ENCODE measurements at regions not wholly inside any gene's neighbourhood (a gene's known extent, or its start where the extent isn't known, plus 50 kb on each side); places are given as distances from the start of the nearest gene placed in this dataset.
A peak's percentile ranks its signal among the peaks of the same experiment; 100 is the strongest.

DNA sequence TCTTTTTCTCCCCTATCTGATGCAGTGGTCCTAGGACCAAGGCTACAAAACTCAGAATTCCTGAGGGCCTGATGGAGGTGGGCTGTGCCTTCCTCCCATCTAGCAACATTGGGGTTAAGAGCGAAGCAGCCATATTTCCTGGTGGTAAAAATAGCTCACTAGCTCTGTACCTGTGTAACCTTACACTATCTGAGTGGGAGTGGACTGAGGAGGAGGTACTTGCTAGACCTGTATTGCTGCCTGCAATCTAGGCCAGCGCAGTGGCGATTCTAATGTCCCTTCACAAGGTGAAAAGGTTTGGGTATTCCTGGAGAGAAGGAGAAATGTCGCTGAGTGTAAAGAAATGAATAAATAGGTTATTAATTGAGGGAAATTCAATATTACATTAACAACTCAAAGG, 80.2 kb upstream of the LIFR start:
- DNase-seq, result no peak
- Mint-ChIP-seq H3K27ac (no peak overlapping the region), H3K4me3 (no peak overlapping the region), H3K9me3 (peaks cover 8% of the 10 kb centered on the region), H3K27me3 (peaks cover 18% of the 10 kb centered on the region), H3K4me1 (no peaks in the 10 kb centered on the region), H3K36me3 (no peaks in the 10 kb centered on the region)

GRCh38 chr5:38638656-38639055, 82.2 kb upstream of the LIFR start:
- H3K36me3 Mint-ChIP-seq, result no peaks in the 10 kb centered on the region
- H3K9me3 Mint-ChIP-seq, result no peaks in the 10 kb centered on the region
- H3K27me3 Mint-ChIP-seq, result peaks cover 5% of the 10 kb centered on the region
- H3K27ac Mint-ChIP-seq, result no peak overlapping the region
- no peak overlapping the region for H3K4me3 Mint-ChIP-seq
- no peaks in the 10 kb centered on the region for H3K4me1 Mint-ChIP-seq
- no peak for DNase-seq

DNA sequence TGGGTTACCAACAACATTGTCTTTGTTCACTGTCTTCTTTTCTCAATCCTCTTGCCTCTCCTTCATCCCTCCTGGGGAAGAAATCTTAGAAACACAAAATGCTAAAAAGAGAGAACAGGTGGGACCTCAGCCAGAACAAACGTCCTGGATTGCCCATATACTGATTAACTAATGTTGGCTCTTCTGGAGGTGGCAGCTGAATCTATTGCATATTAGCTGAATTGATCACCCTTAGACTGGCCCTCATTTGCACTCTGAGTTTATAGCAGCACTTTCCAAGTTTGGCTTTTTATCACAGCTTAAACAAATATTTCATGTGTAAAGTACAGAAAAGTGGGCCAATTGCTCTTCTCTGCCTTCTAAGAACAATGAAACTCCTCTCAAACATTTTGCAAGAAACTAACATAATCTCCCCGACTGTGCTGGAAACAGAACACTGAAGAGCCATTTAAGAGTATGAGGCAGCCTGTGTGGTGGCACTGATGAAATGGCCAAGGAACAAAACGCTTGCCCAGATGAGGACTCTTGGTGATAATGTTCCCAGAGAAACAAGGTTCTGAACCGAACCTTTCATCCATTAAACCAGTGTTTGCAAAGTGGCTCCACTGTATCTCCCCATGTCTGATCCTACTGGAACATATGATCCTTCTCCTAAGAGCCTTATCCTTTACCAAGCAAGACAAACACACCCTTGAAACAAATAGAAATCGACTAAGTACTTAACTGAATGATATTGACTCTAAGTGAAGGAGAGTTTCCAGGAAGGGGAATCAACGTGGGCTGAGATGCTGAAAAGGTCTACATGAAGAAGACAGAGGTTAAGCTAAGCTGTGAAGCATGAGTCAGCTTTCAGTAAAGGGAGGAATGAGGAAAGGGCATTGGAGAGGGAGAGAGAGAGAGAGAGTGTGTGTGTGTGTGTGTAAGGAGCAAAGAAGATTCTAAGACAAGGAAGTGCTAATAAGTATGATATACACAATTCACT, 83.2 kb upstream of the LIFR start:
- DNase-seq, result no peak
- peaks cover 5% of the 10 kb centered on the region for H3K27me3 Mint-ChIP-seq
- H3K27ac Mint-ChIP-seq, result no peak overlapping the region
- no peaks in the 10 kb centered on the region for H3K9me3 Mint-ChIP-seq
- H3K36me3 Mint-ChIP-seq, result no peaks in the 10 kb centered on the region
- no peaks in the 10 kb centered on the region for H3K4me1 Mint-ChIP-seq
- no peak overlapping the region for H3K4me3 Mint-ChIP-seq

DNA sequence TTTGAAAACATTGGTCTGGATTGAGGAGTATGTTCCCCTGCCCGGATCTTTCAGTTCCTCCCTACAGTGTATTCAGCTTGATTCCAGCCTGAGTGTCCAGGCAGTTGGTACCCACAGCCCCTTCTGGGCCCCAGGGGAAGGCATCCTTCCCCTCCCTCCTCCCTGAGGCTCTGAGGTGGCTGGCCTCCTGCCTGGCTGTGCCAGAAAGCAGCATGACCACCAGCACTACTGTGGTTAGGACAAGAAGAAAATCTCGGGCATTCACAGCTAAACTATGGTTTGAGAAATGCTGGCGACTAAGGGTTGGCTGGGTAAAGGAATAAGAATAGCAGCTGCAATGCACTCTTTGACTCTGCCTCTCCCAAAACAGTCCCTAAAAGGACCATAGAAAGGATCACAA, 84.6 kb upstream of the LIFR start:
- H3K4me1 Mint-ChIP-seq, result no peaks in the 10 kb centered on the region
- H3K9me3 Mint-ChIP-seq, result no peaks in the 10 kb centered on the region
- H3K36me3 Mint-ChIP-seq, result no peaks in the 10 kb centered on the region
- H3K27ac Mint-ChIP-seq, result no peak overlapping the region
- H3K27me3 Mint-ChIP-seq, result peaks cover 5% of the 10 kb centered on the region
- DNase-seq, result no peak
- H3K4me3 Mint-ChIP-seq, result no peak overlapping the region

DNA sequence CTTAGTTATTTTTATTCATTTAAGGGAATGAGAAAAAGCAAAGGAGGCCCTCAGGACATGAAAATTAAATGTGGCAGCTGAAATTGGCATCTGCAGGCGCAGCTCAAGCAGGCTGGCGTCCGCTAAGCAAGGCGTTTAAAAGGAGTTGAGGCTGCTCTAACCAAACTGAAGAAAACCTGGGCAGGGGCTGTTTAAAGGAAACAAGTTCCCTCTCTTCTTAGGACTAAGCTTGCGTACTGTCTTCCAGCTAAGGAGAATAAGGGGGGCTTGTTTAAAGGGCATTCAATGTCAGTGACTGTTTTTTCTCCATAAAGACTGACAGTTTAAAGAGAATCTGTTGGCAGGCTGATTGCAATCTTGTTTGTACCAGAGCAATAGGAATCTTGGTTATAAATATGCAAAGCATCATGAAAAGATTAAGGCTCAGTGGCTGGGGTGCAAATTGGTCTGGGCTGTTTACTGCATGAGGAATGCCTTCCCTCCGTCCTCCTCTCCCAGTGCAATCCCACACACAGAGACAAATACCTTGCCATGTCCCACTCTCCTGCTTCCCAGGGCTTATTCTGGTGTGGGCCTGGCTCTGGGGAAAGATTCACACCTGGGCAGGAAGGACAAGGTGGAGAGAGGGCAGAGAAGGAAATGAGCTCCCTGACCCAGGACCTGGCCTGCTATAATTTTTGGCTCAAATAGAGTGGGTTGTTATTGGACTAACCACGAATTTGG, 85.9 kb upstream of the LIFR start:
- no peaks in the 10 kb centered on the region for H3K9me3 Mint-ChIP-seq
- H3K36me3 Mint-ChIP-seq, result no peaks in the 10 kb centered on the region
- H3K4me3 Mint-ChIP-seq, result no peak overlapping the region
- H3K4me1 Mint-ChIP-seq, result no peaks in the 10 kb centered on the region
- DNase-seq, result no peak
- H3K27me3 Mint-ChIP-seq, result peaks cover 6% of the 10 kb centered on the region
- no peak overlapping the region for H3K27ac Mint-ChIP-seq

DNA sequence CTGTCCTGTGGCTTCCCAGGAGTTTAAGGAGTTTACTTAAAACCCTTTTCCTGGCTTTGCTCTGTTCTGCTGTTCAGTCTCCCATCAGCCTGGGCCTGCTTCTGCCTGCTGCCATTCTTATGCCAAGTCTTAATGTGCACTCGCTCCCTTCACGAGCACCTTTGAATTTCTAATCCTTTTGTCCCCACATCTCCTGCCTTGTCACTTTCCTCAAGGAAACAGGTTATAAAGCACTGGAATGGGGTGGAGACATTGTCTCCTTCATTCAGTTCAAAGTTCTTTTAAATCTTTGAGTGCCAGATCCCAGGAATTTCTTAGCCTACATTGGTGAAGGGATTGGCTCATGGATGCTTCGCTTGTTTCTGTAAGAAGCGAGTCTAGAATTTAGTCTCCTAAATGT, 87.2 kb upstream of the LIFR start:
- Mint-ChIP-seq H3K4me1 (no peaks in the 10 kb centered on the region), H3K4me3 (no peak overlapping the region), H3K9me3 (no peaks in the 10 kb centered on the region), H3K36me3 (no peaks in the 10 kb centered on the region), H3K27ac (no peak overlapping the region), H3K27me3 (peaks cover 3% of the 10 kb centered on the region)
- no peak for DNase-seq

DNA sequence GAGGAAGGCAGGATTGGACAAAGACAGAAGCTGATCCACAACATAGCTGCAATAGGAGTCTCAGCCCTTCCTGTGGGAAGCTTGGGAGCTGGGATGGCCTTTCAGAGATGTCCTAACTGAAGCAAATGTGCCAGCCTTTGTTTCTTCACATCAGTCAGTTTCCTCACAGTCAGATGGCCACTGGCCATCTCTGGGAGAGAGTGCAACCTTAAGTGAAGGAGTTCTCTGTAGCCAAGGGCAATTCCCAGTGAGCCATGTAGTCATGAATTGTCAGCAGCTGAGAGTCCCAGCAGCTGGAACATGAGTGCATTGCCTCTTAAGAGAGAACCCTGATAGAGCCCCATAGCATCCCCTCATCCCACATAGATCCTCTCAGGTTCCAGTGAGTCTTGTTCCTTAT, 89.1 kb upstream of the LIFR start:
- Mint-ChIP-seq H3K9me3 (no peaks in the 10 kb centered on the region), H3K27me3 (peaks cover 13% of the 10 kb centered on the region), H3K4me3 (no peak overlapping the region), H3K4me1 (peaks cover 4% of the 10 kb centered on the region), H3K27ac (no peak overlapping the region), H3K36me3 (no peaks in the 10 kb centered on the region)
- no peak for DNase-seq

DNA sequence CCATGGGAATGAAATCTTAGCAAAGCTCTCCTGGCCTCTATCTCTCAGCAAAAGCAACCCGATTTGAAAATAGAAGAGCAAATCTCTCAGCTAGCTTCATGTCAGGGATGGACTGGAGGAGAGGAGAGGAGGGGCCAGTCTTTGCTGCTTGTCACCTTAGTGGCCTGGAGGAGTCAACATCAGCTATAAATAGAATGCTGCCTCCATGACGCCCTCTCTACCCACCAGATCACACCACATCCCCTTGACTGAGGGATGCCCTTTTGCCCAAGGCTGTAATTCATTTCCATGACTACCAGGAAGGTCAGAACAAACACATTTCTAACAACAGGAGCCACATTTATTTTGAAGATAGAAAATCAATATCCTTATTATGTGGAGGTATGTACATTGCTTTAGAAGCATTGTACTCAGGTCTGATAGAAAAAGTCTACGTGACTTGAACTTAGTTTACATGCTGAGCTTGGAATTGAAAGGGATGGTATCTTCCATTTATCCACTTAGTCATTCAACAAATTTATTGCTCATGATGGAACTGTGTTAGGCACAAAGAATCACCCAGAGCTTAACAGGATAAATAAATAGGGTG, 92.4 kb upstream of the LIFR start:
- H3K27me3 Mint-ChIP-seq, result peaks cover 25% of the 10 kb centered on the region
- H3K36me3 Mint-ChIP-seq, result no peaks in the 10 kb centered on the region
- peaks cover 11% of the 10 kb centered on the region for H3K4me1 Mint-ChIP-seq
- no peak overlapping the region for H3K27ac Mint-ChIP-seq
- H3K4me3 Mint-ChIP-seq, result no peak overlapping the region
- H3K9me3 Mint-ChIP-seq, result no peaks in the 10 kb centered on the region
- no peak for DNase-seq

DNA sequence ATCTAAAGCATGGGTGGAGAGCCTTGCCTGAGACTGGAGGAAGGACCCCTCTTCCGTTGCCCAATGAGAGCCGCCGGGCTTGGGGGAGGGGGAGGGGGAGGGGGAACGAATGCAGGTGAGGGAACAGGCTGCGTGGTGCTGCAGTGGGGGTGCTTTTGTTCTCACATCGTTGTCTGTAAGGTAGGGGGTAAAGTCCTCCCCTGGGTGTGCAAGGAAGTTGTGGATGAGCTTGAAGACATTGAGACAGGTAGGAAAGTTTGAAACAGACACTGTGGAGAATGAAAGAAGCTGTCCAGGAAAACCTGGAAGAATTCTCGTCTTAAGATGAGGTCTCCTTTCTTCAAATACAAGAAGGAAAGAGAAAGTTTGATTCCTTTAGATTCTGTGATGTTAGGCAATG, 94.1 kb upstream of the LIFR start:
- H3K27me3 Mint-ChIP-seq, result peaks cover 28% of the 10 kb centered on the region
- H3K4me1 Mint-ChIP-seq, result peaks cover 11% of the 10 kb centered on the region
- no peak overlapping the region for H3K27ac Mint-ChIP-seq
- peak overlapping the region; percentile 66 for H3K4me3 Mint-ChIP-seq
- H3K36me3 Mint-ChIP-seq, result no peaks in the 10 kb centered on the region
- H3K9me3 Mint-ChIP-seq, result no peaks in the 10 kb centered on the region
- DNase-seq, result no peak

- Mint-ChIP-seq H3K4me1 (peaks cover 11% of the 10 kb centered on the region), H3K9me3 (no peaks in the 10 kb centered on the region), H3K27me3 (peaks cover 32% of the 10 kb centered on the region), H3K27ac (no peak overlapping the region), H3K4me3 (peak overlapping the region; percentile 66), H3K36me3 (no peaks in the 10 kb centered on the region)
- no peak for DNase-seq
Measured at GRCh38 chr5:38650946-38651345, 94.5 kb upstream of the LIFR start.

- no peak overlapping the region for H3K4me3 Mint-ChIP-seq
- peaks cover 33% of the 10 kb centered on the region for H3K27me3 Mint-ChIP-seq
- H3K4me1 Mint-ChIP-seq, result peaks cover 11% of the 10 kb centered on the region
- DNase-seq, result no peak
- no peak overlapping the region for H3K27ac Mint-ChIP-seq
- H3K9me3 Mint-ChIP-seq, result no peaks in the 10 kb centered on the region
- H3K36me3 Mint-ChIP-seq, result no peaks in the 10 kb centered on the region
Measured at GRCh38 chr5:38651806-38652205, 95.4 kb upstream of the LIFR start.

DNA sequence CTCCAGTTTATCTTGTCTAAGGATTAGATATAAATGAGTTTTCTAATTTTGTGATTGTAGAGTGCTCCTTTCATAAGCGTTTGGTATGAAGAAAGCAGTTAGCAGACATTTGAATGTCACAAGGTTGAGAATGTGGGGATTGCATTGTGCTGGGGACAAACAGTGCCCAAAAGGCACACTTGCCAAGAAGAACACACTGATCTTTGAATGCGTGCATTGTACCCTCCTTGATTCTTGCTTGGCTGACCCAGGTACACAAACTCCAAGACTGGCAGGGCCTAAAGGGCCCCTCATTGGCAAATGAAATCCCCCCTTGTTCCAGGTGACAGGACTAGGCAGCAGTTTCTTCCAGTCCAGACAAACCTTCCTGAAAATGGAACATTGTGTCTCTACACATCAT, 96.9 kb upstream of the LIFR start:
- peaks cover 34% of the 10 kb centered on the region for H3K27me3 Mint-ChIP-seq
- peaks cover 11% of the 10 kb centered on the region for H3K4me1 Mint-ChIP-seq
- no peak for DNase-seq
- H3K9me3 Mint-ChIP-seq, result no peaks in the 10 kb centered on the region
- no peaks in the 10 kb centered on the region for H3K36me3 Mint-ChIP-seq
- H3K4me3 Mint-ChIP-seq, result no peak overlapping the region
- no peak overlapping the region for H3K27ac Mint-ChIP-seq

- Mint-ChIP-seq H3K27me3 (peaks cover 35% of the 10 kb centered on the region), H3K4me1 (peaks cover 5% of the 10 kb centered on the region), H3K4me3 (no peak overlapping the region), H3K9me3 (no peaks in the 10 kb centered on the region), H3K27ac (no peak overlapping the region), H3K36me3 (no peaks in the 10 kb centered on the region)
- DNase-seq, result no peak
Measured at GRCh38 chr5:38655691-38656090, 99.2 kb upstream of the LIFR start.

GRCh38 chr5:38656568-38656967, 100.1 kb upstream of the LIFR start:
- no peaks in the 10 kb centered on the region for H3K4me1 Mint-ChIP-seq
- DNase-seq, result no peak
- H3K36me3 Mint-ChIP-seq, result no peaks in the 10 kb centered on the region
- H3K9me3 Mint-ChIP-seq, result no peaks in the 10 kb centered on the region
- no peak overlapping the region for H3K4me3 Mint-ChIP-seq
- peaks cover 36% of the 10 kb centered on the region for H3K27me3 Mint-ChIP-seq
- H3K27ac Mint-ChIP-seq, result no peak overlapping the region

DNA sequence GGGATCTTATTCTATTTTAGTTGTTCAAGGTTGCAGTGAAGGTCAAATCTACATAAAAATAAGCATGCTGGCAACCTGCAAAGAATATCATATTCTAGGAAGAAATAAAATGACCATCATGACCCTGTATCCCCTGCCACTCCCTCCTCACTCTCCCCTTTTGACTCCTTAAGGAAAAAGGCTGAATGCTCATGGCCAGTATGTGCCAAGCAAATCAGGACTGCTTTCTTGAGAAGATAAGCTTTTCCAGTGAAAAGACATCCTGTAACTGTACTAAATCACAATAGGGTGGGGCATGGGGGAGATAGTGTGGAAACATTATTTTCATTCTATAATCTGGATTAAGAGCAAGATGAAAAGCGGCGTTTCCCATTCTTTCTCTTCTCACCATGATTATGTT, 100.6 kb upstream of the LIFR start:
- Mint-ChIP-seq H3K4me3 (no peak overlapping the region), H3K27me3 (peaks cover 37% of the 10 kb centered on the region), H3K9me3 (no peaks in the 10 kb centered on the region), H3K36me3 (no peaks in the 10 kb centered on the region), H3K4me1 (no peaks in the 10 kb centered on the region), H3K27ac (no peak overlapping the region)
- no peak for DNase-seq
